ENCODE measurements at regions not wholly inside any gene's neighbourhood (a gene's known extent, or its start where the extent isn't known, plus 50 kb on each side); places are given as distances from the start of the nearest gene placed in this dataset.
A peak's percentile ranks its signal among the peaks of the same experiment; 100 is the strongest.
"Not testable (repeated sequence)": the region's sequence is repeated elsewhere in the genome, so short reads cannot be mapped to it uniquely, and the experiment has no call there.

- no peak for DNase-seq (ENCODE audit: low spot score)
Observed at GRCh38 chr12:102344691-102345090, 135.7 kb downstream of the IGF1 start.

GRCh38 chr12:102343361-102344121 is 136.8 kb downstream of the IGF1 start:
- DNase-seq (ENCODE audit: low spot score), result peak; percentile 28

GRCh38 chr12:102342281-102343006 is 137.9 kb downstream of the IGF1 start:
- peak; percentile 23 for DNase-seq (ENCODE audit: low spot score)

- DNase-seq (ENCODE audit: low spot score), result no peak
Observed at GRCh38 chr12:102334765-102335164, 137.1 kb upstream of the PMCH start.

GRCh38 chr12:102331419-102331818 is 133.8 kb upstream of the PMCH start:
- peak; percentile 6 for DNase-seq (ENCODE audit: low spot score)

GRCh38 chr12:102329883-102330282 is 132.2 kb upstream of the PMCH start:
- DNase-seq (ENCODE audit: low spot score), result no peak

- no peak for DNase-seq (ENCODE audit: low spot score)
Observed at GRCh38 chr12:102326982-102327381, 129.3 kb upstream of the PMCH start.

- not testable (repeated sequence) for DNase-seq (ENCODE audit: low spot score)
Observed at GRCh38 chr12:102325108-102325507, 127.5 kb upstream of the PMCH start.

GRCh38 chr12:102323799-102324198 is 126.2 kb upstream of the PMCH start:
- DNase-seq (ENCODE audit: low spot score), result no peak

- DNase-seq (ENCODE audit: low spot score), result no peak
Observed at GRCh38 chr12:102322254-102322653, 124.6 kb upstream of the PMCH start.

- no peak for DNase-seq (ENCODE audit: low spot score)
Observed at GRCh38 chr12:102321305-102322082, 123.9 kb upstream of the PMCH start.

GRCh38 chr12:102317155-102317554 is 119.5 kb upstream of the PMCH start:
- no peak for DNase-seq (ENCODE audit: low spot score)

- DNase-seq (ENCODE audit: low spot score), result no peak
Observed at GRCh38 chr12:102316723-102317122, 119.1 kb upstream of the PMCH start.

GRCh38 chr12:102314821-102315220 is 117.2 kb upstream of the PMCH start:
- DNase-seq (ENCODE audit: low spot score), result no peak

- not testable (repeated sequence) for DNase-seq (ENCODE audit: low spot score)
Observed at GRCh38 chr12:102313116-102313971, 115.7 kb upstream of the PMCH start.

GRCh38 chr12:102305486-102305885 is 107.9 kb upstream of the PMCH start:
- no peak for DNase-seq (ENCODE audit: low spot score)

GRCh38 chr12:102304667-102305066 is 107.0 kb upstream of the PMCH start:
- not testable (repeated sequence) for DNase-seq (ENCODE audit: low spot score)

- no peak for DNase-seq (ENCODE audit: low spot score)
Observed at GRCh38 chr12:102302553-102302952, 104.9 kb upstream of the PMCH start.

- no peak for DNase-seq (ENCODE audit: low spot score)
Observed at GRCh38 chr12:102301547-102301946, 103.9 kb upstream of the PMCH start.

GRCh38 chr12:102300824-102301461 is 103.3 kb upstream of the PMCH start:
- DNase-seq (ENCODE audit: low spot score), result peak; percentile 59

GRCh38 chr12:102299731-102300130 is 102.1 kb upstream of the PMCH start:
- no peak for DNase-seq (ENCODE audit: low spot score)

Measured in HuH-7 (cell line).